ENCODE measurements at regions not wholly inside any gene's neighbourhood (a gene's known extent, or its start where the extent isn't known, plus 50 kb on each side); places are given as distances from the start of the nearest gene placed in this dataset.

DNA sequence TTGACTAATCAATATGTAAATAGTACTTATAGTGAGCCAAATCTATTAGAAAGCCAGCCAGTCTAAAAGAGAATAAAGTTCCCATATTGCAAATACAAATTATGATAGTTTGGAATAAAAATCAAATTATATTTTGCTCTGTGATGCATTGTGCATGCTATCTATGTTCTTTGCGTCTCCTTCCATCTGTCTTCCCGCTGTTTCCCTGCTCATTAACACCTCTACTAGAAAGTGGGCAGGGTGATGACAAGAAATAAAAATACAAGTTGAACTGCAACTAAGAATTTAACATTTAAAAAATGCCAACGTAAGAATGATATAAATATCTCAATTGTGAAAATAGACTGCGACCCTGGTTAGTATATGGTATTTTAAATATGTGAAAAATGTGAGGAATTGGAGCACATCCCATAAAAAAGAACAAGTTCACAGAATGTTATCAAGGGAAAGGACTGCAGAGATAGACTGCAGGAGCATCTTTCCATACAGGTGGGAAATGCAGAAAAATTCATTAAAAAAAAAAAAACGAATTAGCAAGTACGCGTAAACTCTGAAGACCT is 157.6 kb upstream of the PDE7B start (continued):
- TF ChIP-seq, protein P1, sequence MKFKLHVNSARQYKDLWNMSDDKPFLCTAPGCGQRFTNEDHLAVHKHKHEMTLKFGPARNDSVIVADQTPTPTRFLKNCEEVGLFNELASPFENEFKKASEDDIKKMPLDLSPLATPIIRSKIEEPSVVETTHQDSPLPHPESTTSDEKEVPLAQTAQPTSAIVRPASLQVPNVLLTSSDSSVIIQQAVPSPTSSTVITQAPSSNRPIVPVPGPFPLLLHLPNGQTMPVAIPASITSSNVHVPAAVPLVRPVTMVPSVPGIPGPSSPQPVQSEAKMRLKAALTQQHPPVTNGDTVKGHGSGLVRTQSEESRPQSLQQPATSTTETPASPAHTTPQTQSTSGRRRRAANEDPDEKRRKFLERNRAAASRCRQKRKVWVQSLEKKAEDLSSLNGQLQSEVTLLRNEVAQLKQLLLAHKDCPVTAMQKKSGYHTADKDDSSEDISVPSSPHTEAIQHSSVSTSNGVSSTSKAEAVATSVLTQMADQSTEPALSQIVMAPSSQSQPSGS (IDR thresholded peaks at IDR 0.05; ENCODE audit: low read length): no peak
- no peak for TF ChIP-seq RNF2 (IDR thresholded peaks at IDR 0.05; ENCODE audit: borderline replicate concordance, low read depth, low read length, missing control alignments, poor library complexity, severe bottlenecking)
- TF ChIP-seq, protein P2, sequence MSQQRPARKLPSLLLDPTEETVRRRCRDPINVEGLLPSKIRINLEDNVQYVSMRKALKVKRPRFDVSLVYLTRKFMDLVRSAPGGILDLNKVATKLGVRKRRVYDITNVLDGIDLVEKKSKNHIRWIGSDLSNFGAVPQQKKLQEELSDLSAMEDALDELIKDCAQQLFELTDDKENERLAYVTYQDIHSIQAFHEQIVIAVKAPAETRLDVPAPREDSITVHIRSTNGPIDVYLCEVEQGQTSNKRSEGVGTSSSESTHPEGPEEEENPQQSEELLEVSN (IDR thresholded peaks at IDR 0.05): no peak
